Right lobe of liver (tissue), 6 donors: ENCODE measurements at regions not wholly inside any gene's neighbourhood (a gene's known extent, or its start where the extent isn't known, plus 50 kb on each side); places are given as distances from the start of the nearest gene placed in this dataset.
A peak's percentile ranks its signal among the peaks of the same experiment; 100 is the strongest.

Experiments used
- ATAC-seq, 4 donors: fragments of 200-7000 bp; cut with Tn5 transposase; one replicate each; pipeline ENCODE4 v1.9.1; 2020; ENCODE audit warnings: mild to moderate bottlenecking in 4 of 4, moderate library complexity in 4 of 4
- DNase-seq, 3 donors: peaks; one replicate each; pipeline ENCODE4 v3.0.0-alpha.2; 2020
- H3K27ac ChIP-seq, 3 donors: fragments of 200-600 bp; one replicate each; pipeline ENCODE4 v1.8.0; 2022
- H3K27me3 ChIP-seq, 2 donors: fragments of 200-600 bp; one replicate each; pipeline ENCODE4 v1.8.0; 2022
- H3K36me3 ChIP-seq, 4 donors: fragments of 200-600 bp; sonication (generic) in 1 of 4; one replicate each; pipeline versions ENCODE4 v1.5.1 to v1.8.0; 2017 to 2022; ENCODE audit warnings: control low read depth in 1 of 4
- H3K4me1 ChIP-seq, 4 donors: fragments of 200-600 bp; sonication (generic) in 1 of 4; one replicate each; pipeline versions ENCODE4 v1.5.1 to v1.8.0; 2017 to 2022; ENCODE audit warnings: control low read depth in 1 of 4
- H3K4me3 ChIP-seq, 3 donors: fragments of 200-600 bp; one replicate each; pipeline ENCODE4 v1.8.0; 2022
- H3K9me3 ChIP-seq, 4 donors: fragments of 200-600 bp; sonication (generic) in 1 of 4; one replicate each; pipeline versions ENCODE4 v1.5.1 to v1.8.0; 2017 to 2022; ENCODE audit warnings: control low read depth in 1 of 4
- POLR2A ChIP-seq: fragments of 450-650 bp; IDR thresholded peaks from one replicate; pipeline ENCODE4 v1.6.1; 2017; ENCODE audit warnings: antibody characterized with exemption, mild to moderate bottlenecking
- WGBS: methylation state at CpG from one replicate; pipeline ENCODE4 v1.1.6; 2018; ENCODE audit warnings: low coverage, low lambda C conversion rate; ENCODE audit not compliant: insufficient coverage; ENCODE audit errors: missing lambda C conversion rate; 5-methylcytosine and 5-hydroxymethylcytosine counted together
- intact Hi-C, 2 donors: fragments of 100-400 bp; cut with DNase I; formaldehyde crosslinking; loops; one replicate each; pipeline versions ENCODE4 v1.11.2 to v1.14.1; 2022
- TF ChIP-seq, protein P1 (sequence below), 4 donors: fragments of 200-600 bp in 3 of 4; fragments of 450-650 bp in 1 of 4; IDR thresholded peaks; one replicate each; pipeline versions ENCODE4 v1.5.1 to v1.8.0; 2016 to 2022; ENCODE audit warnings: antibody characterized with exemption in 4 of 4, mild to moderate bottlenecking in 2 of 4
- donor health status: DM: no; HTN: yes; CAD: no.
- donor health status: DM: no; HTN: no; CAD: no.
- donor health status: DM: no; HTN: no; CAD: no.
- donor health status: DM: no; HTN: yes; CAD: no.
- donor health status: DM: no; HTN: yes; CAD: no.

DNA sequence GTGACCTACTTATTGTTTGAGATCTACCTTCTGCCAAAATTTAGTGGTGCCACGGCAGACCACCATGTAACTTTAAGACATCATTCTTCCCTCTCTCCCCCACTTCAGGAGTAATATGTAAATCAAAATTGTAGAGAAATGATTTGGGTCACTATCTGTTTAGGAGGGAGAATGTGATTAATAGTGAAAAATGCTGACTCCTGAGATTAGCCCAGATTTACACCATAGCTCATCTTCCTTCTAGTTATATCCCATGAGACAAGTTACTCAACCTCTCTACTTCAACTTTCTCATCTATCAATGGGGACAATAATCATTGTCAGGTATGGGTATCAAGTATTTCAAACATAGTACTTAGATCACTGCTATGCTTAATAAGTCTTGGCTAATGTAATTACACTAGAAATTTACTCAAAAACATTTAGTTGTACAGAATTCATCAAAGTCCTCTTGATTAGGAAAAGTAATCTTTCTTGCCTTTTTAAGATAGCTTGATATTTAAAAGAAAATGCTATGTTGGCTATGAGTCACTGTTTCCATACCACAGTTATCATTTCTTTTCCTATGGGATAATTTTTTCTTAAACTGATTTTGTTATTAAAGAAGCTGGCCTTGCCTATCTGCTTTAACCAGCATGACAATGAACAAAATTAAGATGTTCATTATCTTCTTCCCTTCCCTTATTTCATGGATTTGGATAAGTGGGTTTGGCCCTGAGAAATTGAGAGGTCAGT is 1038.9 kb upstream of the ZEB2 start:
- DNase-seq = no peak
- TF ChIP-seq, protein P1, sequence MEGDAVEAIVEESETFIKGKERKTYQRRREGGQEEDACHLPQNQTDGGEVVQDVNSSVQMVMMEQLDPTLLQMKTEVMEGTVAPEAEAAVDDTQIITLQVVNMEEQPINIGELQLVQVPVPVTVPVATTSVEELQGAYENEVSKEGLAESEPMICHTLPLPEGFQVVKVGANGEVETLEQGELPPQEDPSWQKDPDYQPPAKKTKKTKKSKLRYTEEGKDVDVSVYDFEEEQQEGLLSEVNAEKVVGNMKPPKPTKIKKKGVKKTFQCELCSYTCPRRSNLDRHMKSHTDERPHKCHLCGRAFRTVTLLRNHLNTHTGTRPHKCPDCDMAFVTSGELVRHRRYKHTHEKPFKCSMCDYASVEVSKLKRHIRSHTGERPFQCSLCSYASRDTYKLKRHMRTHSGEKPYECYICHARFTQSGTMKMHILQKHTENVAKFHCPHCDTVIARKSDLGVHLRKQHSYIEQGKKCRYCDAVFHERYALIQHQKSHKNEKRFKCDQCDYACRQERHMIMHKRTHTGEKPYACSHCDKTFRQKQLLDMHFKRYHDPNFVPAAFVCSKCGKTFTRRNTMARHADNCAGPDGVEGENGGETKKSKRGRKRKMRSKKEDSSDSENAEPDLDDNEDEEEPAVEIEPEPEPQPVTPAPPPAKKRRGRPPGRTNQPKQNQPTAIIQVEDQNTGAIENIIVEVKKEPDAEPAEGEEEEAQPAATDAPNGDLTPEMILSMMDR (IDR thresholded peaks at IDR 0.05) = no peak
- TF ChIP-seq POLR2A = no peak
- WGBS = 80% methylated on average over 1 of the region's 1 CpG
- intact Hi-C loops = no loop called here
- H3K9me3 ChIP-seq = no peaks in the 10 kb centered on the region
- H3K36me3 ChIP-seq = no peaks in the 10 kb centered on the region
- H3K27ac ChIP-seq = no peak overlapping the region
- ATAC-seq = no peak
- H3K4me3 ChIP-seq = no peak overlapping the region
- no peaks in the 10 kb centered on the region for H3K4me1 ChIP-seq
- H3K27me3 ChIP-seq = no peaks in the 10 kb centered on the region

DNA sequence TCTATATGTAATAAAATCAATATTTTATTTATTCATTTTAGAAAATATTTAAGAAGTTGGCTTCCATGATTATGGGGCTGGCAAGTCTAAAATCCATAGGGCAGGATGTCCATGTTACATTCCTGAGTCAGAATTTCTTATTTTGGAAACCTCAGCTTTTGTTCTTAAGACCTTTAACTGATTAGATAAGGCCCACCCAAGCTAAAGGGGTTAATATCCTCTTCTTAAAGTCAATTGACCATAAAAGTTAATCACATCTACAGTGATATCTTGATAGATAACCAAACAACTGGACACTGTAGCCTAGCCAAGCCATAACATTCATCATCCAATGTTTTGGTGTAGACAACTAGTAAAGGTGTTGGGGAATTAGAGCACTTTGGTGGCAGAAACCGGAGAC is 1035.4 kb upstream of the ZEB2 start:
- no peaks in the 10 kb centered on the region for H3K36me3 ChIP-seq
- WGBS = 61% methylated on average over 1 of the region's 1 CpG
- ATAC-seq = no peak
- intact Hi-C loops = no loop called here
- no peak for DNase-seq
- TF ChIP-seq POLR2A = no peak
- TF ChIP-seq, protein P1 (IDR thresholded peaks at IDR 0.05) = no peak
- H3K27me3 ChIP-seq = no peaks in the 10 kb centered on the region
- no peak overlapping the region for H3K4me3 ChIP-seq
- no peaks in the 10 kb centered on the region for H3K4me1 ChIP-seq
- H3K27ac ChIP-seq = no peak overlapping the region
- H3K9me3 ChIP-seq = no peaks in the 10 kb centered on the region

- intact Hi-C loops = no loop called here
- ATAC-seq (no peak), DNase-seq (no peak)
- Histone ChIP-seq H3K4me1 (no peaks in the 10 kb centered on the region), H3K4me3 (no peak overlapping the region), H3K27me3 (no peaks in the 10 kb centered on the region), H3K27ac (no peak overlapping the region), H3K36me3 (no peaks in the 10 kb centered on the region), H3K9me3 (no peaks in the 10 kb centered on the region)
- WGBS = 78% methylated on average over 2 of the region's 2 CpGs
- TF ChIP-seq, protein P1 (IDR thresholded peaks at IDR 0.05) = no peak
- no peak for TF ChIP-seq POLR2A
Observed at GRCh38 chr2:145551686-145552085, 1031.8 kb upstream of the ZEB2 start.

DNA sequence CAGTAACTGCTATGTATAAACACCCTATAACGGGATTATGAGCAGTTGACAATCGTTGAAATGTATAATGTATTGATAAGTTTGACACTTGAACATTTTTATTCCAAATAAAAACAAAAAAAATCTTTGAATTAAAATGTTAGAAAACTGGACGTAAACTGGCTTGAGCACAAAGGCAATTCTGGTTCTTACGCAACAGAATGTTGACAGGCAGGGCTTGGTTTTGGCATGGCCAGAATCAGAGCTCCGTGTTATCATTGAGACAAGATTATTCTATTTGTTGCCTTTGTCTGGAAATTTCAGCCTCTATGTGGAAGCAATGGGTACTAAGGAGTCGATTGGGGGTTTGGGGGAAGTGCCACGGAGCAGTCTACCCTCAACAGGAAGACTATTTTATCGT is 1028.6 kb upstream of the ZEB2 start:
- TF ChIP-seq POLR2A = no peak
- TF ChIP-seq, protein P1 (IDR thresholded peaks at IDR 0.05) = no peak
- Histone ChIP-seq H3K9me3 (no peaks in the 10 kb centered on the region), H3K4me1 (no peaks in the 10 kb centered on the region), H3K27me3 (no peaks in the 10 kb centered on the region), H3K36me3 (no peaks in the 10 kb centered on the region), H3K27ac (no peak overlapping the region), H3K4me3 (no peak overlapping the region)
- ATAC-seq (peak in 3 of 4 donors; percentile 20 to 68 (median 59)), DNase-seq (no peak)
- intact Hi-C loops = no loop called here
- 47% methylated on average over 8 of the region's 8 CpGs for WGBS

DNA sequence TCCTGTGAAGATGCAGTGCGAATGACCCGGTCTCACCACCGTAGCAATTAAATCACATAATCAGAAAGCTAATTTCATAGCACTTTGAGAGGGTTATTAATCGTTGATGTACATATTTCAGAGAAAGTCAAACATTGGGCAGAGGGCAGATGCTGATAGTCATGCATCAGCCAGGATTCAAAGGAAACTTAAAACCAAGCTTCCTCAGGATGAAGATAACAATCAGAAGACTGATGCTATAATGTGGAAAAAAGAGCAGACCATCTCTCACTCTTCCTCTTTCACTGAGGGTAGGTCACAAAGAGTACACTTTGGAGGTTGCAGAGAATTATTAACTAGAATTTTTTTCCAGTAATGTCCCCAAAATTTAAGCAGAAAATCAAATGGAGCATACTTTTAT is 1027.7 kb upstream of the ZEB2 start:
- no peak overlapping the region for H3K4me3 ChIP-seq
- ATAC-seq = no peak
- intact Hi-C loops = no loop called here

More for the DNA sequence above, 1027.7 kb upstream of the ZEB2 start:
- no peak for TF ChIP-seq POLR2A
- TF ChIP-seq, protein P1 (IDR thresholded peaks at IDR 0.05) = no peak
- WGBS = 35% methylated on average over 4 of the region's 4 CpGs
- no peaks in the 10 kb centered on the region for H3K9me3 ChIP-seq
- no peaks in the 10 kb centered on the region for H3K27me3 ChIP-seq
- DNase-seq = no peak
- no peaks in the 10 kb centered on the region for H3K4me1 ChIP-seq
- H3K36me3 ChIP-seq = no peaks in the 10 kb centered on the region
- no peak overlapping the region for H3K27ac ChIP-seq
